Activated naive CD4-positive, alpha-beta T cell treated with Interleukin-2 at 50 U/mL for 16 hours (primary cell): ENCODE measurements at regions not wholly inside any gene's neighbourhood (a gene's known extent, or its start where the extent isn't known, plus 50 kb on each side); places are given as distances from the start of the nearest gene placed in this dataset.

Source experiments
- DNase-seq: peaks from one replicate; pipeline ENCODE4 v3.0.0-alpha.2; 2020

DNA sequence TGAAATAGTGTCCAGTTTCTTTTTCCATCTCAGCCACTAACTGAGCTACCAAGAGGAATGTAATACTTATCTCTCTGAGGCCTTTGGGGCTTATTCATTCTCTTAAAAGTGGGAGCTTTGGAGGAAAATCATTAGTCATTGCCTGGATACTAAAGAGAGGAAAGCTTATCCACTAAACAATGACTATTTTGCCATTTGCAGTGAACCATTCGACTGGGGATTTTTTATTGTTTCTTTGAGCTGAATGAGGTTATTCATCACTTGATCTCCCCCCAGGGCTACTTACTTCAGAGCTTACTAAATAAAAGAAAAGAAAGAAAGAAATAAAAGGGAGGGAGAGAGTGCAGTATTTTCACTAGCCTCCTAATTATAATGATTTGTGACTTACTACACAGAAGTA is 1329.5 kb upstream of the TENM3 start:
- DNase-seq, result no peak

DNA sequence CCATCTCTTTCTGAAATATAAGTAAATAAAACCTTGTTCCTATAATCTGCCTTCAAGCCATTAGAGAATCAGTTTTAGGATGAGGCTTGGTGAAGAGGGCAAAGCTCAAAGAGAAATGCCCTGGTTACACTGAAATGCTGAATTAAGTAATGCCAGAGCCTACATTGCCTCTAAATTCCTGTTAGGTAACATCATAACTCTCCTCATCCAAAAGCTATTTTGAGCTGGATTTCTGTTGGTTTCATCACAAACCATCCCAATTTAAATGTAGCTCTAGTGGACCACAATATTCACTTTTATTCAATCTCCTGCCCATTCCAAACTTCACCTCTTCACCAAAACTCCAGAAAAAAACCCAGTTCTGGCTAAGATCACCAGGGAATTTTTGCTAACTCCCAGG is 1319.7 kb upstream of the TENM3 start:
- DNase-seq, result no peak

DNA sequence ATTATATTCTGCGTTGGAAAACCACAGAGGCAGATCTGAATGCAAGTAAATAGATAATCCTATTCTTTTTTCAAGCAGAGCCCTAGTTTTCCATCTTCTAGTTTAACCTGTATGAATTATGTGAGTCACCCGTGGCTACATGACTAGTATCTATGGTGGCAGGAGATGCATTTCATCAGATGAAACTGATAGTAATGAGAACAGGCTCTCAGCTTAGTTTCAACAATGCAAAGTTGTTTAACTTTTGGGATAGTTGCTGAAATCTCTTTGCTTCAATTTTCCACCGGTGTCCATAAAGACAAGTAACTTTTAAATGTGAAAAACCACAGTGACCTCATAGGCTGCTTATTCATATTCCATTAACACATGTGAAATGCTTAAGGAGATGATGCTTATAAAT is 1317.4 kb upstream of the TENM3 start:
- DNase-seq, result no peak

DNA sequence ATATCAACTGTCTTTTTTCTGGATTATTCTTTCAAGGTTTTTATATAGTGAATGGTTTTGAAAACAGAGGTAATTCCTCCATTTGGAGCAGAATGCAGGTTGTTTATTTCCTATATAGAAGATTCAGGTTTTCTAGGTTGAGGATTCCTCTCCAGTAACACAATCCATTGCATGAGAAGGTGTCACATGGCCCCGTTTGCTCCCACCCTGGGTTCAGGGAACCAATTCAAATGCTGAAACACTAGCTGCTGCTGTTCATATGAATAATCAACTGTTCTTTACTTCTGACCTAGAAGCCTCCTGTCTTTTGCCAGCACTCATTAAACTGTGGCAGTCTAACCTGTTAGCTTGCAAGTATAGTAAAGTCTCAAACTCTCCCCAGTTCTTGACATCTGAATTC is 1316.9 kb upstream of the TENM3 start:
- no peak for DNase-seq

DNA sequence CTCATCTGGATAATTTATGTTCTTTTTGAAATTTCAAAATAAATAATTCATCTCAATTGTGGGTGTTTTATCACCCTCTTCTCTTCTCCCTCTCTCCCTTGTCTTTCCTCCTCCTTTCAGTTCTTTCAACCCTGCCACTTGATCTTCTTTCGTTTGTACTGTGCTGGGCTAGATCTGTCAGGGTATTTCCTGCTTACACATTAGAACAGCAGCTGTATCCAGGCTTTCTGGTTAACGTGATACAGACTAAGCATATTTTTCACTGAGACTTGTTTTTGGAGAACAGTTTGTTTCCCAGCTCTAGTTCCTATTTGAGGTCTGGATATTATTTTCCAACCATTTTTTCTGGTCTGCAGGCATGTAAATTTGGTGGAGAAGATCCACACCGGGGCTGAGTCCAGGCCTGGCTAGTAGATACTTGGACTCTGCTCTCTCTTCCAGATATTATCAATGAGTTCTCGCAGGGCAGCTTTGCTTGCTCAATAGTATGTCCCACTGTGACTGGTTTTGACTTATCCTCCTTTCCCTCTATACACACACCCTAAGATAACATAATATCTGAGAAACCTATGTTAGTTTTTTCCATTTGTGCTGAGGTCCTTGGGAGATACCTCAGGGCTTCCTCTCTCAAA is 1310.7 kb upstream of the TENM3 start:
- DNase-seq, result no peak

DNA sequence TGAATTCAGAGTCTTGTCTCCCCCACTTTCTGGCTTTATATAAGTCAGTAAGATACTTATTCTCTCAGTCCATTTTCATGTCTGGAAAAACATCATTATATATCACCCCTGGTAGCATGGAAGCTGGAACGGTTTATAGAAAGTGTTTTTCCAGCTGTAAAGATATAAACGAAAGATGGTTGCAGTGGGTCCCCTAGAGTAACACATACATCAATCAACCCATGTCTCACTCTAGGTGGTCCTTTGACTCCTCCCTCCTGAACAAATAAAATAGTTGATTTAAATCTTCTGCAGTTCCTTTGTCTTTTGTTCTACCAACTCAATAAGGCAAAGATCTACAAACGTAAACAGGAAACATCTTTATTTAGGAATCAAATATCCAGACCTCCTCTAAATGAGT is 1306.1 kb upstream of the TENM3 start:
- no peak for DNase-seq

DNA sequence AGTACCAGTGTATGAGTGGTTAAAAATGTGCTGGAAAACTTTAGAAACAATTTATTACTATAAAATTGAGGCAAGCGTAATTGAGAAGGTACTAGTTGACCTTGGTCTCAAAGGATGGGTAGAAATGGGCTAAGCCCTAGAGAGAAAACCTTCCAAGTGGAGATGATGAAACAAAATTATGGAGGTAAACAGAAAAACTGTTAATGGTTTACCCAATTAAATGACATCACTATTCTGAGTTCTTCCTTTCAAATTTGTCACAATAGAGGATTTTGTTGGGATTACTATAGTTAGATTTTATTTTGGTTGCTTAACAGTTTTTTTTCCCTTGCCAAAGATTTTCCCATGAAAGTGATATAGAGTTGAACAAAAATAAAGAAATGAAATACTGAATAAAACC is 1302.5 kb upstream of the TENM3 start:
- no peak for DNase-seq

DNA sequence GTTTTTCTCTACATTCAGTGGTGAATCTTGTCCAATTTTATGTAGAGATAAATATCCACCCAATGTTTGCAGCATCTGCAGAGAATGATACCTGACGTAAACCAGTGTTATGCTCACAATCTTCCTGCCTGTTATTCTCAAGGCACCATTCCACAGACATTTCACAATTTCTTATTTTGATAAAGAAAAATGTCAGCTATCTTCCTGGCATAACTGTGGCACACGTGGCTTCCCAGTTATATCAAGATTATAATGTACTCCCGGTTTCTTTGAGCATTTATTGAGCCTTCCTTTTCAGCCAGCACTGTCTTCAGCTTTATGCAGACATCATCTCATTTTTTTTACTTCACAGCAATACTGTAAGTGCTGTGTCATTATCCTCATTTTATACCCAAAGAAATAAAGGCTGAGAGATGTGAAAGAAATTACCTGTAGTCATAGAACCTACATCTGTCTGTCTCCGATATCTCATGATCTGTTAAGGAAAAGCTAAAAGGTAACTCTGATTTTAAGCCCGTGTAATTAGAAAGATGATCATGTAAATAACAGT is 1300.8 kb upstream of the TENM3 start:
- DNase-seq, result no peak

DNA sequence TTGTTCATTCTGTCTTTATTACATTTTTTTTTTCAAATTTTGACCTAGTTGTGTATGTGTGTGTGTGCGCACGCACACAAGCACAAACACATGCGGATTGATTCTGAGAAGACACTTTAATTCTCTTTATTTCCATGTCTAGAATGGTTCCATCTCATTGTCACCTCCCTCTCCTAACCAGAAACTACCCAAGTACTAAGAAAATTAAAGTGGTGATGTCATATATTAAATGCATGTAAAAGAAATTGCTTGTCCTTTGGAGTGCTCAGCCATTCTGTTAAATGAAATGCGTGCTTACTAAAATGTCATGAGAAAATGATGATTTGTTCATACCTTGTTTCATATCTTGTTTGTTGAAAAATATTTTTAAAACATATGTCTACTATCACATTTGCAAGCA is 1297.0 kb upstream of the TENM3 start:
- DNase-seq, result no peak

DNA sequence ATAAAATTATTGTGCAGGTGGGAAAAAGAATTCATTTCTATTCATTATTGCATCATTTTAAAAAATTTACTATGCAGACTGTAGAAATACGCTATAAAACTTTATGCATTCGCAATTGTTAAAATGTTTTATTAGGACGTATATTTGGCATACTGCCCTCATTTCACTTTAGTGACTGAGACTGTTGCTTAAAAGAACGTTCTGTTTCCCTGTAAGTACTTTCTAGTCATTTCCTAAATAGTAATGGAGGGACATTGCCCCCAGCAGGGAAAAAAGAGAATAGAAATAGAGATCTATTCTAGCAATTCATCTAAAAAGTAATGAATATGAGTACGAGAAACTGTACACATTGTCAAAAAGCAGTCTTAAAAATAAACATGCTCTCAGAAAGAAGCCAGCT is 1295.8 kb upstream of the TENM3 start:
- no peak for DNase-seq

DNA sequence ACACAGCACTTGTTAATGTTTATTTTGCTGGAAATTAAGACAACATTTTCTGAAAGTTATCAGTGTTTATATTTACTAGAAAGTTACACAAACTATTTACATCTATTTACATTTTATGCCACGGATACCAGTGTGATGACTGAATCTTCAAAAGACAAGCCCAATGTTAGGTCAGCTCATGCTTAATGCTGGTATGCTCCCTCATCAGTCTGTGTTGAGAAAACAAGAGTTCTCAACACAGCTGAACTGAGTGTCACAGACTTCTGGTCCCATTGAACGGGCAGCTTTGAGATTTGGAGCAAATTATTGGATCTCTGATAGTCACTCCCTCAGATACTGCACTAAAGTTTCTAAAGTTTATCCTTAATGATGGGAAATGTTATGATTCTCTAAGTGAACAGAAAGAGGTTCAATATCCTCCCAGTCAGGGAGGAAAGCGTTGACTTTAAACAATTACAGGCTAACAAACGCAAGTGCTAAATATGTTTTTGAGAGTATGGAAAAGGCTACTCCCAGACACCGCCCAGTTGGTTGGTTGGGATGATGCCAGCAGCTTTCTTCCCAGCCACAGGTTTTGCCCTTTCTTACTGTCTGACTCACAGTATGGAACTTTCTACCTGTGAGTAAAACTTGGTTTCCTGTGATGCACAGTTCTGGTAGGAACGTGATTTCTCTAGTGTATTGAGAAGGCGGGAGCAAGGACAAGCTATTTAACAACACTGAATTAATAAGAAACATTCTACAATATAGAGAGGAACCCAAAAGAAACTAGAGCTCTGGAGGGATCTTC is 1293.6 kb upstream of the TENM3 start:
- DNase-seq, result no peak

DNA sequence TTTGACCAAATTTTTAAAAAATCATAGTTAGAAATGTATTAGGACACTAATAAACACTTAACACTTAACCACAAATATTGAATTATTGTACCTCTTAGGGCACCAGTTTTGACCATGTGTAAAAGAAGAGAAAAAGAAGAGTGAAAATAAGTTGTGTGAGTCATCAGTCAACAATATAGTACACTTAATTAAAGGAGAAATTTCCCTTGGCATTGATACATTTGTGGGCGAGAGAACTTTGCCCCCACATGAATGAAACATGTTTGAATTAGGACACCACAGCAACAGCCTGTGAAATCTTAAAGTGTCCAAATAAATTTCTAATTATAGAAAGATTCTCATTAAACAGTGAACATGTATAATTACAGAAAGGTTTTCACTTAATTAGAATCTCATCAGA is 1292.8 kb upstream of the TENM3 start:
- no peak for DNase-seq

DNA sequence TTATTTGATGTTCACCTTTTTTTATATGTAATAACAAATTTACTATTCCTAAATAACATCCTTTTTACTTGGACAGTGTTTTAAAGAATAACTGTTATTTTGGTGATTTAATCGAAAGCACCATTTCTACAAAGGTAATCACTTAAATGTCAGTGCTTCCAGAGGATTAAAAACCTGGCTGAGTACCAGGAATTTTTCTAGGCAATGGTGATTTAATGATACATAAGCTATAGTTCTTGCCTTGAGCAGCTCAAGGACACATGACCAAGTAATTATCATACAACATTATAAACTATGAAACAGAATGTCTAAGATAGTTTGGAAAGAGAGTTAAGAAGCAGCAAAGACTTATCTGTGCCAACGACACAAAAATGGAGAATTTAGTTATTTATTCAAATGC is 1291.9 kb upstream of the TENM3 start:
- no peak for DNase-seq

DNA sequence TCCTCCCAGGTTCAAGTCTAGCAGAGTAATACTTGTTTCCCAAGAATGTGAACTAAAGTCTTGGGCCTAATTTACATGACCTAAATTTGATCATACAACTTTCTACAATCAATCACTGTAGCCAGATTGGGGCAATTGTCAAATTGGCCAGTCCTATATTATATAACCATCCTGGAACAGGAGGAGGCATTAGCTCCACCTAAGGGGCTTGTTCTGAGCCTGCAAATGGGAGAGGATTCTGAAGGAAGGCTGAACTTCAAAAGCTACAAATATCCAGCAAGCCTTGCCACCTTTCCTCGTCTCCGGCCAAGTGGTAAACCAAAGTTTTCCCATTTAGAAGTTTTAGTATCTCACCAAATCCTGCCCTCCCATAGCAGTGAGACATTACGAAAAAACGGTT is 1289.6 kb upstream of the TENM3 start:
- DNase-seq, result no peak

DNA sequence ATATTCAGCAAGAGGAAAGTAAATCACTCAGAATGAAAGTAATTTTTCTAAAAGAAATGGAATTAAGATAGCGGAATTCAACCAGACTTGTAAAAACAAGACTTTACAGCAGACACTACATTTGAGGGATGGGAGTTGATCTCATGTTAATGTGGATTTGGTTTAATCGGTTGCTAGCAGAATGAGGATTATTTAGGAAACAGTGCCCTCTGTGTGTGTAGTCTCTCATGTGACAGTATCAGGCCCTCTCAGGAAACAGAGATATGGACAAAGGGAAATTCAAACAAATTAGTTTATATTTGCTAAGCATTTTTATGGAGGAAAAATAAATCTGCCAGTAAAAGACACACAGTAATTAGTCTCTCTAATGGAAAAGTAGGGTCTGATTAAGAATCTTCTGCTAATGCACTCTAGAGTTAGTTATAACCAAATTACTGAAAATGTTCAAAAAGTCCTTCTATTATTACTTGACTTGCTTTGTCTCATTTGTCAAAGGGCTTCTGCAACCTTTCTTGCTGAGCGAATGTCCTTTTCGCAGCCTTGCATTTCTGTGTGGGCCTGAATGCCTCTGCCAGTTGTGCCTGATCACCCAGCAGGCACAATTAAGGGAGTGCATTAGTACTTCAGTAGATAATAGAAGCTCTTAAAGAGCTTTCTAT is 1282.3 kb upstream of the TENM3 start:
- no peak for DNase-seq

DNA sequence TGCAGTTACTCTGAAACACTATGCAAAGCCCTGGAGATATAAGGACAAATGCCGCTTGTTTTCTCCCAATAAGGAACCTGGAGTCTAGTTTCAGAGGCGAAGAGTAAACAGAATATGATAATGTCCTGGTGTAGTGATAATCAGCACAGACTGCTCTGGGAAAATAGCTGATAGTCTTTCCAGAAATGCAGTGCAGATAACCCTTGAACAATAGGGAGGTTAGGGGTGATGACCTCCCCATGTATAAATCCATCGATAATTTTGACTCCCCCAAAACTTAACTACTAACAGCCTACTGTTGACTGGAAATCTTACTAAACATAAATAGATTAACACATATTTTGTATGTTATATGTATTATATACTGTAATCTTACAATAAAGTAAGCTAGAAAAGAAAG is 1280.9 kb upstream of the TENM3 start:
- DNase-seq, result no peak

DNA sequence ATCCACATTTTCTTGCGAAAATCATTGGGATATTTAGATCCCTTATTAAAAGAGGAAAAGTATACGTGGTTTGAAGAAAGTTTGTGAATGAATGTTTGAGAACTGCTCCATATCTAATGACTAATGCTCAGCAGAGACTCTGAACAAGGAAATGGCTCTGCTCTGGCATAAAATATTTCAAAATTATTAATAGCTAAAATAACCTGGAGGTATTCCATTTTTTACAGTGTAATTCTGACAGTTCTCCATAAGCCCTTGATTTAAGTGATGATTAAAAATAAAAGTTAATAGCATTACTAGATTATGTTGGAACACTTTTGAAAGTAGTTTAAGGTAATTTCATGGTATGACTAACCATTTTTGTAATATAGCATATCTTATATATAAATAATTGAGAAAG is 1276.9 kb upstream of the TENM3 start:
- no peak for DNase-seq

DNA sequence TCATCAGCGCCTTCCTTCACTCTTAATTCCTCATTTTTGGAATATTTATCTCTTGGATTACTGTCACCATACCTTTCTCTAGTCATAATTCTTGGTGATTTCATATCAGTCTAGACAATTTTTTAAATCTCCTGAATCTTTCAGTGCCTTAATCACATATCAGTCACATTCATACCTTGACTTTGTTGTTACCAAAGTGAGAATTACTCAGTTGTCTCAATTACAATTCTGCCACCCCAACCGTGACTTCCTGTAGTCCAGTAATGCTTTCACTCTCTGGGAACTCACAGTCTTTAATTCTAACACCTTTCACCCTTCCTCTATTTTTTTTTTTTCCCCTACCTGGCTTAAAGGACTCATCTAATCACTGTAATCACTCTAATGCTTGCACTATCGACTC is 1275.3 kb upstream of the TENM3 start:
- DNase-seq, result no peak

DNA sequence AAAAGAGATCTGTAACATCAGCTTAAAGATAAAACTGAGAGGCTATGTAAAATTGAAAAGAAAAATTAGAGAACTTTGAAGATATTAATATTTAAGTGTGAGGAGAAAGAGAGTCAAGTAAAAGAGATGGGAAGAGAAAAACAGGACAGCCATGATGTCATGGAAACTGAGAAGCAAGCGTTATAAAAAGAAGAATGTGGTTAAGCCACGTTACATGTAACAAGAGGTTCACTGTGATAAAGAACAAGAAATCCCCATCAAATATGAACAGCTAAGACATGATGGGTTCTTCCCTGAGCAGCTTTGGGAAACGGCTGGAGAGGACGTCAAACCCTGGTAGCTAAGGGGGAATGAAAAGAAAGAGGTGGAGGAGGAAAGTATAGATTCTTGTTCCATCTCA is 1269.3 kb upstream of the TENM3 start:
- no peak for DNase-seq

DNA sequence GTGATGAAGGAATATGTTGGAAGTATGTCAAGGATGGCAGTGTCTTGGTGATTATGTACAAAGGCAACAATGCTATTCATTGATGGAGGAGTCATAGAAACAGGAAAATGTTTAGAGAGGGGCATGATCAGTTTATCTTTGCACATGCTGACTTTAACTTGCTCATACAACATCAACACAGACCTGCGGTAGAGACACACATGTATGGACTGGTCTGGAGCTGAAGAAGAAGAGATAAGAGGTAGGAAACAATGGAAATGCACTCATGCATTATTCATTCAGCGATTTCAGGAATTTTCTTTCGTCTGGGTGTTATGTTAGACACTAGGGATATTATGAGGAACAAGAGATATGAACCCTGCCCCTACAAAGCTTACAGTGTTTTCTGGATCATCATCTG is 1252.3 kb upstream of the TENM3 start:
- no peak for DNase-seq

DNA sequence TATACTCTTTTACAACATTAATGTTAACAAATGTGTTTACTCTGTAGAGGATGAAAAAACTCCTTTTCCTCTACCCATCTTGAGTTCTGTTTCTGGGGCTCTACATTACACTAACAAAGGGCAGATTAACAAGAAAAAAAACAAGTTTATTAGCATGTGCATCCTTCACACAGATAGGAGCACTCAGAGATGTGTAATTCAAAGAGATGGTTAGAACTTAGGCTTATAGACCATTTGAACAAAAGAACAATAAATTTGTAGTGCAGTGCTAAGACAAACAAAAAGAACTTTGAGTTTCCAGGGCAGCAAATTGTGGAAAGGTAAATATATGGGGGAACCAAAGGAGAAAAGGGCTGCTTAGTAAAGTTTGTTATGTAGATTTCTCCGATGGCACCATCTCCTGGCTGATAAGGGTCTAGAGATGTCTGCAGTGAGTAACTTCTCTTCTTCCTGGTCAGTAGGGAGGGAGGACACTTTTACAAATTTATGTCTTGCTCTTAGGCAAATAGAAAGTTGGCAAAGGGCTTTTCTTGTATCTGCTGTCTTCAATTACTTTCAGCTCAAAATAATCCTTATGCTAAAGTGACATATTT is 1249.9 kb upstream of the TENM3 start:
- DNase-seq, result no peak

DNA sequence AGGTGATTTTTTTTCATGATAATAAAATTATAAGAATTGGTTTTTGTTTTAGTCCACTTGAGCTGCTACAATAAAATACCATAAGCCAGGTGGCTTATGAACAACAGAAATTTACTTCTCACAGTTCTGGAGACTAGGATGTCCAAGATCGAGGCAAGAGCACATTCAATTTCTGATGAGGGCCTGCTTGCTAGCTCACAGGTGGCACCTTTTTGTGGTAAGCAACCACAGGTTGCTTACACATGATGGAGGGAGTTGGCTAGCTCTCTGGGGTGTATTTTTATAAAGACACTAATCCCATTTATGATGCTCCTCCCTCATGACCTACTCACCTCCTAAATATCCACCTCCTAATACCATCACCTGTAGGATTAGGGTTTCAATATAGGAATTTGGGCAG is 1248.5 kb upstream of the TENM3 start:
- DNase-seq, result no peak

DNA sequence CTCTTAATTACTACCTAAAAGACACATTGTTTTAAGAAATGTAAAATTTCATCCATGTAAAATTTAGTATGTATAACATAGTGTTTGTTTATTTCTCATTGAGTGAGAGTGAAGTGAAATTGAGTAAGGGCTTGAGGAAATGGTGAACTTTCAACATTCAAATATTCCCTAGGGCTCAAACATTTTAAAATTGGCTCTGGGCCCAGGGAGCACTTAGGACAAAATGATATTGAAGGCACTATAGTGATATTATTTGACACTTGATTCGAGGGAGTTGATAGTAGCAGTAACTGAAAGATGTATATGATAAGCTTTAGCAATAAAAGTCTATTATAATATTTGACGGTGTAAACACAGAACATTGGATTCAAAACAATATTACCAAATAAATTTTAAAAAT is 1244.0 kb upstream of the TENM3 start:
- DNase-seq, result no peak

DNA sequence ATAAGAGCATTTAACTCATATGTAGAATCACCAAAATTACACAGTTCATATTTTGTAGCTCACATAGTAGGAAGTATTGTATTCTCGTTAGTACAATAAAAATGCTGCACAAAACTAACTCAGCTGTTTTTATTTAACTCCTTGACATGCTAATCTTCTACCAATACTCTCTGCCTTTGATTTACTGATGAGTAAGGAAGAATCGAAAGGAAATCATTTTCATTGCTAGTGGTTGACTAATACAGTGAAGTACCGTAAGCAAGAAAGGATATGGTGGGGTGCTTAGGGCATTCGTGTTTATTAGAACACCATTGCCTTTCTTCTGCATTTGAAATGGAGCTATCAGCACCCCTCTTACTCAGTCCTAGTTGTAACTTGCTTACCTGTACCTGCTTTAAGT is 1239.1 kb upstream of the TENM3 start:
- DNase-seq, result no peak
